B cell (primary cell): ENCODE measurements at regions not wholly inside any gene's neighbourhood (a gene's known extent, or its start where the extent isn't known, plus 50 kb on each side); places are given as distances from the start of the nearest gene placed in this dataset.

Experiments used
- EZH2 ChIP-seq: IDR thresholded peaks from 2 replicates; pipeline ENCODE4 v1.6.1; 2012; ENCODE audit warnings: borderline replicate concordance, low read depth, mild to moderate bottlenecking, moderate library complexity, low read length; ENCODE audit not compliant: insufficient read depth, poor library complexity, severe bottlenecking
- TF ChIP-seq, protein P1 (sequence below): fragments of 200-600 bp; IDR thresholded peaks from one replicate; pipeline ENCODE4 v1.8.0; 2022; ENCODE audit warnings: antibody characterized with exemption, mild to moderate bottlenecking

DNA sequence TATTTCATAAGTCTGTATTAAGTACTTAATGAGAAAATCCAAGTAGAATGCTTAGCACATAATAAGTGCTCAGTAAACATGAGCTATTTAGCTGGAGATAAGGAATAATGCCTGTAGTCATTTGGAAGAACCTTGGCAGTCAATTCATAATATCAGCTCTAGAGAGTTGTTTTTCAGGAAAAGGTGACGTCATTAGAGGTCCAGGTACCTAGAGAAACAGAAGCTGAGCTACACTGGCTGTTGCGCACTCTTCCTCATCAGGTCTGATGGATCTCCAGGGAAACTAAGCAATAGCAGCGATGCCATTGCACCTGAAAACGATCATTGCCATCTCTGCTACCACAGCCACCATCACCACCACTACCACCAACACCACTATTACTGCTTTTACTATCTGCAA, 187.8 kb upstream of the PLD5 start:
- TF ChIP-seq, protein P1, sequence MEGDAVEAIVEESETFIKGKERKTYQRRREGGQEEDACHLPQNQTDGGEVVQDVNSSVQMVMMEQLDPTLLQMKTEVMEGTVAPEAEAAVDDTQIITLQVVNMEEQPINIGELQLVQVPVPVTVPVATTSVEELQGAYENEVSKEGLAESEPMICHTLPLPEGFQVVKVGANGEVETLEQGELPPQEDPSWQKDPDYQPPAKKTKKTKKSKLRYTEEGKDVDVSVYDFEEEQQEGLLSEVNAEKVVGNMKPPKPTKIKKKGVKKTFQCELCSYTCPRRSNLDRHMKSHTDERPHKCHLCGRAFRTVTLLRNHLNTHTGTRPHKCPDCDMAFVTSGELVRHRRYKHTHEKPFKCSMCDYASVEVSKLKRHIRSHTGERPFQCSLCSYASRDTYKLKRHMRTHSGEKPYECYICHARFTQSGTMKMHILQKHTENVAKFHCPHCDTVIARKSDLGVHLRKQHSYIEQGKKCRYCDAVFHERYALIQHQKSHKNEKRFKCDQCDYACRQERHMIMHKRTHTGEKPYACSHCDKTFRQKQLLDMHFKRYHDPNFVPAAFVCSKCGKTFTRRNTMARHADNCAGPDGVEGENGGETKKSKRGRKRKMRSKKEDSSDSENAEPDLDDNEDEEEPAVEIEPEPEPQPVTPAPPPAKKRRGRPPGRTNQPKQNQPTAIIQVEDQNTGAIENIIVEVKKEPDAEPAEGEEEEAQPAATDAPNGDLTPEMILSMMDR = no peak
- no peak for TF ChIP-seq EZH2
